Activated T-helper 17 cell treated with anti-CD3 and anti-CD28 coated beads, Interleukin-2, amount 50 U/mL, for 72 hours (primary cell): ENCODE measurements at regions not wholly inside any gene's neighbourhood (a gene's known extent, or its start where the extent isn't known, plus 50 kb on each side); places are given as distances from the start of the nearest gene placed in this dataset.

Experiments
- ATAC-seq: fragments of 150-1000 bp; cut with Tn5 transposase; replicated peaks from 2 replicates; pipeline ENCODE4 v1.10.0; 2021; ENCODE audit warnings: mild to moderate bottlenecking, moderate library complexity
- H3K27ac Mint-ChIP-seq: one replicate; pipeline ENCODE4 v1.8.0; 2022; ENCODE audit warnings: mixed read lengths
- H3K27me3 Mint-ChIP-seq: one replicate; pipeline ENCODE4 v1.8.0; 2022; ENCODE audit warnings: mixed read lengths
- H3K36me3 Mint-ChIP-seq: one replicate; pipeline ENCODE4 v1.8.0; 2022; ENCODE audit warnings: low read depth, mild to moderate bottlenecking, mixed read lengths
- H3K4me1 Mint-ChIP-seq: one replicate; pipeline ENCODE4 v1.8.0; 2022; ENCODE audit warnings: mixed read lengths
- H3K4me3 Mint-ChIP-seq: one replicate; pipeline ENCODE4 v1.8.0; 2022; ENCODE audit warnings: mild to moderate bottlenecking, mixed read lengths
- H3K9me3 Mint-ChIP-seq: one replicate; pipeline ENCODE4 v1.8.0; 2022; ENCODE audit warnings: mixed read lengths

DNA sequence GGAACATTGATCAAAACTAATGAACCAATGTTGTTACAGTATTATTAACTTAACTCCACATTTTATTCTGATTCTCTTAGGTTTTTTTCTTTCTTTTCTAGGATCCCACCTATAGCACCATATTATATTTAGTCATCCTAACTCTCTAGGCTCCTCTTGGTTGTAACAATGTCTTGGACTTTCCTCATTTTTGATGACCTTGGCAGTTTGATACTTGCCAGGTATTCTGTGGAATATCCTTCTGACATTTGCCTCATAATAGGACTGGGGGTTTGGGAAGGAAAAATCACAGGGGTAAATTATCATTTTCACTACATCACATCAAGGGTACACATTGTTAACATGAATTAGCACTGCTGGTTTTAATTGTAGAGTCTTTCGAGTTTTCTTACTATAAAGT lies 851.6 kb upstream of the SOX9 start:
- Mint-ChIP-seq H3K9me3 (peaks cover 44% of the 10 kb centered on the region), H3K4me1 (no peaks in the 10 kb centered on the region), H3K36me3 (no peaks in the 10 kb centered on the region), H3K27ac (no peak overlapping the region), H3K4me3 (no peak overlapping the region), H3K27me3 (no peaks in the 10 kb centered on the region)
- no peak for ATAC-seq

DNA sequence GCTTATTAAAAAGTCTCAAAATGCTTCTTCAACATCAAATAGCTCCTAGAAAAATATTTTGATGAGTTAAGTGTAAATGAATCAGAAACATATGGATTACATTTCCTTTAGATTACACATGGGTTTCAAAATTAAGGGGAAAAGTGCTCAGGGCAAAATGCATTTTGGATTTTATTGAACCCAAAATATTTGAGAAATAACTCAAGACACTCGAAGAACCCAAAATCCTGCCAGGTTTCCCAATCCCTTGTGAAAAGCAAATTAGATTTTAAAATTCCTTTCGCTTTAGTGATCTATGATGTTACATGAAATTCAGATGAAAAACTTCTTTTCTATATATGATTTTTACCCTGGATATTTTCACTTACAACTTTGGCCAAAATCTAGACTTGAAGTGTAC lies 847.4 kb upstream of the SOX9 start:
- Mint-ChIP-seq H3K27me3 (no peaks in the 10 kb centered on the region), H3K36me3 (no peaks in the 10 kb centered on the region), H3K27ac (no peak overlapping the region), H3K4me1 (no peaks in the 10 kb centered on the region), H3K4me3 (no peak overlapping the region), H3K9me3 (peaks cover 15% of the 10 kb centered on the region)
- ATAC-seq = no peak

DNA sequence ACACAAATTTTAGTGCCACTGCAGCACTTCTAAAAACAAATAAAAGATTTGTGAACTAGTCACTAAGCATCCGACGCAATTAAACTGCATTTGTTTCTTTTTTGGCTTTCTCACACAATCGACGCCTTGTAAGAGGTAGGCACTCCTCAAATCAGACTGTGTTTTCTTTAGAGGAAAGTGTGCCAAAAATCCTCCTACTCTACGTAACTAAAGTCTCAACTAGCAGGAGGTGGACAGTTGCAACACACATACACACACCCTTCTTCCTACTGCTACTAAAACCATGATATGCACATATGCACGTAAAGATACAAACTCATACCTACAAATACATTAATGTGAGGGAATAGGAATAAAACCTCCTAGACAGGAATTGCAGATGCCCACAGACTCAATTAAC lies 844.7 kb upstream of the SOX9 start:
- H3K9me3 Mint-ChIP-seq = peaks cover 9% of the 10 kb centered on the region
- no peaks in the 10 kb centered on the region for H3K4me1 Mint-ChIP-seq
- no peak overlapping the region for H3K27ac Mint-ChIP-seq
- H3K4me3 Mint-ChIP-seq = no peak overlapping the region
- no peak for ATAC-seq
- H3K27me3 Mint-ChIP-seq = no peaks in the 10 kb centered on the region
- H3K36me3 Mint-ChIP-seq = no peaks in the 10 kb centered on the region

DNA sequence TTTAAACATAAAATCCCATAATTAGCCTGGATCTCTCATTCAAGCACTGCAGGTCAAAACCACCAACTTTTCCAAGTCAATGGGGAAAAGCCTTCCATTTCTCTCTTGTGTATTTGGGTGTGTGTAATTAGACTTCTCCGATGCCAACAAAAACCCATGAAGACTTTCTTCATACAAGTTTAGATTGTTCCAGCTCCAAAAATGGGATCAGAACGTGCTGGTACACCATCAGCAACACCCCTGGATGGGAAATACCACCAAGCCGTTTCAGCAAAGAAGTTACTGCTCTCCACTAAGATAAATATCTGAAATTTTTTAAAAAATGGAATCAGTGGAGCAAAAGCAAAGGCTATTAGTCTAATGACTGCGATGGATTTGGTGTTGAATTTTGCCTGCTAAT lies 837.3 kb upstream of the SOX9 start:
- ATAC-seq = no peak
- Mint-ChIP-seq H3K36me3 (no peaks in the 10 kb centered on the region), H3K4me1 (no peaks in the 10 kb centered on the region), H3K9me3 (peaks cover 9% of the 10 kb centered on the region), H3K4me3 (no peak overlapping the region), H3K27me3 (peaks cover 3% of the 10 kb centered on the region), H3K27ac (no peak overlapping the region)

GRCh38 chr17:71284032-71284755 lies 836.6 kb upstream of the SOX9 start:
- peaks cover 14% of the 10 kb centered on the region for H3K9me3 Mint-ChIP-seq
- H3K27me3 Mint-ChIP-seq = peaks cover 3% of the 10 kb centered on the region
- ATAC-seq = no peak
- no peak overlapping the region for H3K27ac Mint-ChIP-seq
- H3K4me3 Mint-ChIP-seq = no peak overlapping the region
- no peaks in the 10 kb centered on the region for H3K4me1 Mint-ChIP-seq
- H3K36me3 Mint-ChIP-seq = no peaks in the 10 kb centered on the region

GRCh38 chr17:71286625-71287024 lies 834.2 kb upstream of the SOX9 start:
- Mint-ChIP-seq H3K27me3 (peaks cover 3% of the 10 kb centered on the region), H3K4me1 (no peaks in the 10 kb centered on the region), H3K36me3 (no peaks in the 10 kb centered on the region), H3K27ac (no peak overlapping the region), H3K4me3 (no peak overlapping the region), H3K9me3 (peaks cover 14% of the 10 kb centered on the region)
- no peak for ATAC-seq

- Mint-ChIP-seq H3K9me3 (peaks cover 14% of the 10 kb centered on the region), H3K4me3 (no peak overlapping the region), H3K27me3 (peaks cover 3% of the 10 kb centered on the region), H3K36me3 (no peaks in the 10 kb centered on the region), H3K4me1 (no peaks in the 10 kb centered on the region), H3K27ac (no peak overlapping the region)
- no peak for ATAC-seq
Measured at GRCh38 chr17:71287071-71287823, 833.6 kb upstream of the SOX9 start.

GRCh38 chr17:71292006-71292405 lies 828.8 kb upstream of the SOX9 start:
- ATAC-seq = no peak
- no peaks in the 10 kb centered on the region for H3K27me3 Mint-ChIP-seq
- no peak overlapping the region for H3K4me3 Mint-ChIP-seq
- peaks cover 15% of the 10 kb centered on the region for H3K9me3 Mint-ChIP-seq
- H3K27ac Mint-ChIP-seq = no peak overlapping the region
- H3K36me3 Mint-ChIP-seq = no peaks in the 10 kb centered on the region
- H3K4me1 Mint-ChIP-seq = no peaks in the 10 kb centered on the region

DNA sequence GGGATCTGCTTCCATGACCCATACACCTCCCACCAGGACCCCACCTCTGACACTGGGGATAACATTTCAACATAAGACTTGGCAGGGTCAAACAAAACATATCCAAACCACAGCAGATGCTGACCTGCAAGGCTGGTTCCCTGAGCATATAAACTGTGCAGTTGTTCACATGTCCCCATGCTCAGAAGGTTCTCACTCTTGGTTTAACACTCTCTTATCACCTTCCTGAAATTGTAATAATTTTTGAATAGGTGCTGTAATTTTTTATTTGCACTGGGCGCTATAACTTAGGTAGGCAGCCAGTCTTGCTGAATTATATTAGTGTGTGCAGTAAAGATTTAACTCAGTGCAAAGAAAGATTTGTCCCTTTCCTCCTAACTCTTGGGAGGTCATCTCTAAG lies 824.8 kb upstream of the SOX9 start:
- Mint-ChIP-seq H3K4me3 (no peak overlapping the region), H3K27me3 (no peaks in the 10 kb centered on the region), H3K36me3 (no peaks in the 10 kb centered on the region), H3K27ac (no peak overlapping the region), H3K4me1 (no peaks in the 10 kb centered on the region), H3K9me3 (peaks cover 4% of the 10 kb centered on the region)
- no peak for ATAC-seq

GRCh38 chr17:71301063-71301462 lies 819.8 kb upstream of the SOX9 start:
- Mint-ChIP-seq H3K36me3 (no peaks in the 10 kb centered on the region), H3K27ac (no peak overlapping the region), H3K4me1 (no peaks in the 10 kb centered on the region), H3K4me3 (no peak overlapping the region), H3K27me3 (peaks cover 4% of the 10 kb centered on the region), H3K9me3 (peaks cover 13% of the 10 kb centered on the region)
- no peak for ATAC-seq

DNA sequence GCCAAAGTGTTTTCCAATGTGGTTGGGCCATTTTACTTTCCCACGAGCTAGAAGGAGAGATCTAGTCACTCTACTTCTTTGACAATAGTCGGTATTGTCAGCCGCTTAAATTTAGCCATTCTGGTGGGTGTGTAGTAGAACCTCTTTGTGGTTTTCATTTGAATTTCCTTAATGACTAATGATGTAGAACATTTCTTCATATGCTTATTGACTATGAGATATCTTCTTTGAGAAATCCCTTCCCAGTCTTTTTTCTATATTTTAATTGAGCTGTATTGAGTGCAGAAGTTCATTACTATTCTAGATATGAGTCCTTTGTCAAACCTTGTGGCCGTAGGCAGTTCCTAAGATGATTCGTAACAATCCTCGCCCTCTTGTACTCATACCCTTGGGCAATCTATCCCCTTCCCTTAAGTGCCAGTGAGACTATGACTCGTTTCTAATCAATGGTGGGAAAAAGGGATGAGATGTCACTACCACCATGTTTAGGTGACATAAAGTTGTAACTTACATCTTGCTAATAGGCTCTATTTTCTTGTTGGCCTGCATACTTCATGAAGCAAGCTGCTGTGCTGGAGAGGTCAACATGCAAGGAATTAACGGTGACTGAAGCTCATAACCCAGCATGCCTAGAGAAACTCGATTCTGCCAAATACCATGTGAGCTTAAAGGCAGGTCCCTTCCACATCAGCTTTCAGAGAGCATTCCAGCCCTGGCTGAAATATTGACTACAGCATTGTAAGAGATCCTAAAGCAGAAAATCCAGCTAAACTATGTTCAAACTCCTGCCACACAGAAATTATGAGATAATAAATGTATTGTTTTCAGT lies 817.9 kb upstream of the SOX9 start:
- Mint-ChIP-seq H3K36me3 (no peaks in the 10 kb centered on the region), H3K27ac (no peak overlapping the region), H3K9me3 (peaks cover 20% of the 10 kb centered on the region), H3K27me3 (peaks cover 4% of the 10 kb centered on the region), H3K4me3 (no peak overlapping the region), H3K4me1 (no peaks in the 10 kb centered on the region)
- no peak for ATAC-seq

DNA sequence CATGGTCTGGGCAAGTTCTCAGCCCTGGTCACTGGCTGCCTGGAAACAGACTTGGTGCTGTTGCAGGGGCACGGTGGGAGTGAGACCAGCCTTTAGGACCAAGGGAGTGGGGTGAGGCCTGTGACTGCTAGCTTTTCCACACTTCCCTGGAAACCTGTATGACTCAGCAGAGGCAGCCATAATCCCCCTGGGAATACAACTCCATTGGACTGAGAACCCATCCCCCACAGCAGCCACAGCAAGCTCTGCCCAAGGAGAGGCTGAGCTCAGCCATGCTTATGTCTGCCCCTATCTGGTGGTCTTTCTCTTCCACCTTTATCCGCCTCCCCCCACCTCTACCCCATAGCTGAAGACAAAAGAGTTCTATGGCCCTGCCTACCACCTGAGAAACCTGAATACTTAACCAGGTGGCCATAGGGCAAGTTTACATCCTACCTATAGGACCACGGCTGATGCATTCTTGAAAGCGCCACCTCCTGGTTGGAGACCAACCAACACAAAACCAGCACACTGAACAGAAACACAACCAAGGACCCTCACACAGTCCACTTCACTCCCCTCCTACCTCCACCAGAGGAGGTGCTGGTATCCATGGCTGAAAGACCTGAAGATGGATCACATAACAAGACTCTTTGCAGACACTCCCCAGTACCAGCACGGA lies 816.2 kb upstream of the SOX9 start:
- Mint-ChIP-seq H3K27me3 (peaks cover 4% of the 10 kb centered on the region), H3K36me3 (no peaks in the 10 kb centered on the region), H3K4me3 (no peak overlapping the region), H3K9me3 (peaks cover 20% of the 10 kb centered on the region), H3K27ac (no peak overlapping the region), H3K4me1 (no peaks in the 10 kb centered on the region)
- ATAC-seq = no peak

- no peak overlapping the region for H3K4me3 Mint-ChIP-seq
- H3K9me3 Mint-ChIP-seq = no peaks in the 10 kb centered on the region
- no peak for ATAC-seq
- no peaks in the 10 kb centered on the region for H3K4me1 Mint-ChIP-seq
- H3K27me3 Mint-ChIP-seq = no peaks in the 10 kb centered on the region
- no peaks in the 10 kb centered on the region for H3K36me3 Mint-ChIP-seq
- no peak overlapping the region for H3K27ac Mint-ChIP-seq
Measured at GRCh38 chr17:71313866-71314265, 807.0 kb upstream of the SOX9 start.

GRCh38 chr17:71315568-71315967 lies 805.3 kb upstream of the SOX9 start:
- H3K4me1 Mint-ChIP-seq = no peaks in the 10 kb centered on the region
- peaks cover 4% of the 10 kb centered on the region for H3K9me3 Mint-ChIP-seq
- H3K27ac Mint-ChIP-seq = no peak overlapping the region
- H3K4me3 Mint-ChIP-seq = no peak overlapping the region
- no peak for ATAC-seq
- H3K36me3 Mint-ChIP-seq = no peaks in the 10 kb centered on the region
- no peaks in the 10 kb centered on the region for H3K27me3 Mint-ChIP-seq
